ENCODE measurements at regions not wholly inside any gene's neighbourhood (a gene's known extent, or its start where the extent isn't known, plus 50 kb on each side); places are given as distances from the start of the nearest gene placed in this dataset.

DNA sequence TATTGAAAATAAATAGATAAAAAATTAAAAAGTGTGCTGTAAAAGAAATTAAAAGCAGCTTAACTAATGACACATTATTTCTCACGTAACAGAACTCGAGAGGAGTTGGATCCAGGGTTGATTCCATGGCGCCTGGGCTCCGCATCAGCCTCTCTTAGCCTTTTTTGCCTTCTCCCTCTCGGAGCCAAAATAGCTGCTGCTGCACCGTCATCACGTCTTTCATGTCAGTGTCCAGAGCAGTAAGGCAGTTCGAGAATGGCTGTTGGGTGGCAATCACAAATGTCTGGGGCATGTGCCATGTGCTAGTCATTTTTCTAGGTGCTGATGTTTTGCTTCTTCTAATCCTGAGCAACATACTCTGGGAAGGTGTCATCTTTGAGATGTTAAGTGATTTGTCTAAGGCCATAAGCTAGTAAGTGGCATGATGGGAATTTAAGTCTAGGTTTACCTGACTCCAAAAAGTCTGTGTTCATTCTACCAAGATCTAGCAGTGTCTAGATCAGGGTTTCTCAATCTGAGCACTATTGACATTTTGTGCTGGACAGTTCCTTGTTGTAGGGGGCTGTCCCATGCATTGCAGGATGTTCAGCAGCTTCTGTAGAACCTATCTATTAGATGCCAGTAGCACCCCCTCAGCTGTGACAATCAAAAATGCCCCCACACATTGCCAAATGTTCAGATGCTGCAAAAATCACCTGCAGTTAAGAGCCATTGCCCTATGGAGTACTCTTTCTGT, 280.4 kb downstream of the HAPSTR1 start (continued):
- TF ChIP-seq, protein P1, sequence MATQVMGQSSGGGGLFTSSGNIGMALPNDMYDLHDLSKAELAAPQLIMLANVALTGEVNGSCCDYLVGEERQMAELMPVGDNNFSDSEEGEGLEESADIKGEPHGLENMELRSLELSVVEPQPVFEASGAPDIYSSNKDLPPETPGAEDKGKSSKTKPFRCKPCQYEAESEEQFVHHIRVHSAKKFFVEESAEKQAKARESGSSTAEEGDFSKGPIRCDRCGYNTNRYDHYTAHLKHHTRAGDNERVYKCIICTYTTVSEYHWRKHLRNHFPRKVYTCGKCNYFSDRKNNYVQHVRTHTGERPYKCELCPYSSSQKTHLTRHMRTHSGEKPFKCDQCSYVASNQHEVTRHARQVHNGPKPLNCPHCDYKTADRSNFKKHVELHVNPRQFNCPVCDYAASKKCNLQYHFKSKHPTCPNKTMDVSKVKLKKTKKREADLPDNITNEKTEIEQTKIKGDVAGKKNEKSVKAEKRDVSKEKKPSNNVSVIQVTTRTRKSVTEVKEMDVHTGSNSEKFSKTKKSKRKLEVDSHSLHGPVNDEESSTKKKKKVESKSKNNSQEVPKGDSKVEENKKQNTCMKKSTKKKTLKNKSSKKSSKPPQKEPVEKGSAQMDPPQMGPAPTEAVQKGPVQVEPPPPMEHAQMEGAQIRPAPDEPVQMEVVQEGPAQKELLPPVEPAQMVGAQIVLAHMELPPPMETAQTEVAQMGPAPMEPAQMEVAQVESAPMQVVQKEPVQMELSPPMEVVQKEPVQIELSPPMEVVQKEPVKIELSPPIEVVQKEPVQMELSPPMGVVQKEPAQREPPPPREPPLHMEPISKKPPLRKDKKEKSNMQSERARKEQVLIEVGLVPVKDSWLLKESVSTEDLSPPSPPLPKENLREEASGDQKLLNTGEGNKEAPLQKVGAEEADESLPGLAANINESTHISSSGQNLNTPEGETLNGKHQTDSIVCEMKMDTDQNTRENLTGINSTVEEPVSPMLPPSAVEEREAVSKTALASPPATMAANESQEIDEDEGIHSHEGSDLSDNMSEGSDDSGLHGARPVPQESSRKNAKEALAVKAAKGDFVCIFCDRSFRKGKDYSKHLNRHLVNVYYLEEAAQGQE (IDR thresholded peaks at IDR 0.05; ENCODE audit: unreplicated experiment): peak; percentile 46

DNA sequence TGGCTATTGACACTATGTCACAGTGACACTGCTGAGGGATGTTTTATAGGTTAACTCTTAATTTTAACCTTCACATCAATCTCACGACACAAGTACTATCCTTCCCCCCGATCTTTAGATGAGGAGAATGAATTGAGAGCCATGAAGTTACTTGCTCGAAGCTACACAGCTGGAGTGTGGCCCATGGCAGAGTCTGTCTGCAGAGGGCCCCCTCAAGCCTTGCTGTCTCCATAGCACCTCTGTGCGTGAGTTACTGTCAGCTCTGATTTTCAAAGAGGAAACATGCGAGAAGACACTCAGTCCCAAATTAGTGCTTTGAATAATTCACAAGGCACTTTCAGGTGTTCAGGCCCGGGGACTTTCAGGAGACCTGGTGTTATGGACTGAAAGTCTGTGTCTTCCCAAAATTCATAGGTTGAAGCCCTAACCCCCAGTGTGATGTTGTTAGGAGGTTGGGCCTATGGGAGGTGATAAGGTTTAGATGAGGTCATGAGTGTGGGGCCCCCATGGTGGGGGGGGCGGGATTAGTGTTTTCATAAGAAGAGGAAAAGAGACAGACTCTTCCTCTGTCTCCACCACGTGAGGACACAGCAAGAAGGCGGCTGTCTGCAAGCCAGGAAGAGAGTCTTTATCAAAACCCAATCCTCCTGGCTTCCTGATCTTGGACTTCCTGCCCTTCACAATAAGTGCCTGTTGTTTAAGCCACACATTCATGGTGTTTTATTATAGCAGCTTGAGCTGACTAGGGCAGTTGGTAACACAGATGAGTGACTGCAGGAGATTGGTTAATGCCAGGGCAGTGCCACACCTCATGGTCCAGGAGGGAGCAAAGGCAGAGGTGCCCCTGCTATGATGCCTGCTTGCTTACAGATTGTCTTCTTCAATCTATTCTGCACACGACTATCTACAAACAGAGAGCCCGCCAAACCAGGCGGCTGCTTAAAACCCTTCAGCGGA, 281.8 kb downstream of the HAPSTR1 start:
- peak; percentile 88 for ATAC-seq
- Histone ChIP-seq H3K4me3 (no peak overlapping the region), H3F3A (replicated peaks; ENCODE audit: low read depth) (no peaks in the 10 kb centered on the region), H3K9me2 (ENCODE audit: insufficient read depth) (peaks cover 2% of the 10 kb centered on the region; the same call in 1 of the 2 replicates), H3K4me2 (no peak overlapping the region), H3K4me1 (ENCODE audit: insufficient read depth) (no peaks in the 10 kb centered on the region; the same call in 1 of the 2 replicates), H3K36me3 (ENCODE audit: insufficient read depth) (no peaks in the 10 kb centered on the region), H2AFZ (peak overlapping the region; percentile 88), H4K20me1 (replicated peaks; ENCODE audit: insufficient read depth) (no peaks in the 10 kb centered on the region), H3K27ac (ENCODE audit: low read depth) (no peak overlapping the region), H3K79me2 (replicated peaks; ENCODE audit: insufficient read depth) (no peaks in the 10 kb centered on the region), H3K27me3 (ENCODE audit: insufficient read depth) (no peaks in the 10 kb centered on the region)
- Mint-ChIP-seq H3K27me3 (ENCODE audit: insufficient read depth, low read depth, poor library complexity) (peaks cover 2% of the 10 kb centered on the region), H3K9me3 (0 out of 3 replicates have a peak, but pooled peaks cover 4% of the 10 kb centered on the region), H3K27ac (no peak overlapping the region), H3K4me1 (peaks cover 21% of the 10 kb centered on the region), H3K36me3 (ENCODE audit: low read depth) (no peaks in the 10 kb centered on the region), H3K4me3 (no peak overlapping the region)
- DNase-seq (ENCODE audit: low spot score): peak; percentile 22
- TF ChIP-seq ZNF331 (CRISPR knock-in tag; IDR thresholded peaks at IDR 0.05; ENCODE audit: low read depth): no peak
- TF ChIP-seq, protein P2, sequence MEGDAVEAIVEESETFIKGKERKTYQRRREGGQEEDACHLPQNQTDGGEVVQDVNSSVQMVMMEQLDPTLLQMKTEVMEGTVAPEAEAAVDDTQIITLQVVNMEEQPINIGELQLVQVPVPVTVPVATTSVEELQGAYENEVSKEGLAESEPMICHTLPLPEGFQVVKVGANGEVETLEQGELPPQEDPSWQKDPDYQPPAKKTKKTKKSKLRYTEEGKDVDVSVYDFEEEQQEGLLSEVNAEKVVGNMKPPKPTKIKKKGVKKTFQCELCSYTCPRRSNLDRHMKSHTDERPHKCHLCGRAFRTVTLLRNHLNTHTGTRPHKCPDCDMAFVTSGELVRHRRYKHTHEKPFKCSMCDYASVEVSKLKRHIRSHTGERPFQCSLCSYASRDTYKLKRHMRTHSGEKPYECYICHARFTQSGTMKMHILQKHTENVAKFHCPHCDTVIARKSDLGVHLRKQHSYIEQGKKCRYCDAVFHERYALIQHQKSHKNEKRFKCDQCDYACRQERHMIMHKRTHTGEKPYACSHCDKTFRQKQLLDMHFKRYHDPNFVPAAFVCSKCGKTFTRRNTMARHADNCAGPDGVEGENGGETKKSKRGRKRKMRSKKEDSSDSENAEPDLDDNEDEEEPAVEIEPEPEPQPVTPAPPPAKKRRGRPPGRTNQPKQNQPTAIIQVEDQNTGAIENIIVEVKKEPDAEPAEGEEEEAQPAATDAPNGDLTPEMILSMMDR (conservative IDR thresholded peaks at IDR 0.05; ENCODE audit: low read depth in 2 of 2): peak in 1 of 2 experiments; percentile 65; a peak in 2 of 4 replicates

DNA sequence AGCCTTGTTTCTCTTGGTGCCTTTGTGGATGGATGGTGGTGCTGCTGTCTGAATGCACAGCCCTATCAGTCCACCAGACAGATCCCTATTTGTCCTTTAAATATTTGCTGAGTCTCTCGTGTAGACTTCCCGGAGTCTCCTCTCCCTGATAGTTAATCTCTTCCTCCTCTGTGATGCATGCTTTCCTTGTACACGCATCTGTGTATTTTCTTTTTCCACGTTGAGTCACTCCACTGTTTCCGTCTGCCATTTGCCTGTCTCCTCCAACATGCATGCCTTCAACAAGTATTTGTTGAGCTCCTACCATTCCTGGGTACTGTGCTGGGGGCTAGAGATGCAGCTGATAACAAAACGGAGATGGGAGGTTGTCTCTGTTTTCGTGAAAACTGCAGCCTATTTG, 282.6 kb downstream of the HAPSTR1 start:
- Mint-ChIP-seq H3K27me3 (ENCODE audit: insufficient read depth, low read depth, poor library complexity) (peaks cover 2% of the 10 kb centered on the region), H3K36me3 (ENCODE audit: low read depth) (no peaks in the 10 kb centered on the region), H3K4me3 (no peak overlapping the region), H3K9me3 (0 out of 3 replicates have a peak, but pooled peaks cover 4% of the 10 kb centered on the region), H3K4me1 (peaks cover 21% of the 10 kb centered on the region), H3K27ac (no peak overlapping the region)
- ATAC-seq (no peak), DNase-seq (ENCODE audit: low spot score) (no peak)
- no peaks in the 10 kb centered on the region for H4K20me1 ChIP-seq (replicated peaks; ENCODE audit: insufficient read depth)
- H3K27me3 ChIP-seq (ENCODE audit: insufficient read depth): no peaks in the 10 kb centered on the region
- H3K4me3 ChIP-seq: no peak overlapping the region
- no peaks in the 10 kb centered on the region for H3K79me2 ChIP-seq (replicated peaks; ENCODE audit: insufficient read depth)
- no peak overlapping the region for H3K4me2 ChIP-seq
- no peaks in the 10 kb centered on the region for H3K36me3 ChIP-seq (ENCODE audit: insufficient read depth)
- TF ChIP-seq ZNF331 (CRISPR knock-in tag; IDR thresholded peaks at IDR 0.05; ENCODE audit: low read depth): no peak
- no peak for TF ChIP-seq POLR2AphosphoS5 (IDR thresholded peaks at IDR 0.05; ENCODE audit: low read depth)
- no peak for TF ChIP-seq JUNB (IDR thresholded peaks at IDR 0.05; ENCODE audit: unreplicated experiment)
- no peak for TF ChIP-seq ZNF114 (CRISPR knock-in tag; IDR thresholded peaks at IDR 0.05)
- TF ChIP-seq, protein P3, sequence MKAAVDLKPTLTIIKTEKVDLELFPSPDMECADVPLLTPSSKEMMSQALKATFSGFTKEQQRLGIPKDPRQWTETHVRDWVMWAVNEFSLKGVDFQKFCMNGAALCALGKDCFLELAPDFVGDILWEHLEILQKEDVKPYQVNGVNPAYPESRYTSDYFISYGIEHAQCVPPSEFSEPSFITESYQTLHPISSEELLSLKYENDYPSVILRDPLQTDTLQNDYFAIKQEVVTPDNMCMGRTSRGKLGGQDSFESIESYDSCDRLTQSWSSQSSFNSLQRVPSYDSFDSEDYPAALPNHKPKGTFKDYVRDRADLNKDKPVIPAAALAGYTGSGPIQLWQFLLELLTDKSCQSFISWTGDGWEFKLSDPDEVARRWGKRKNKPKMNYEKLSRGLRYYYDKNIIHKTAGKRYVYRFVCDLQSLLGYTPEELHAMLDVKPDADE (IDR thresholded peaks at IDR 0.05): no peak
- no peak for TF ChIP-seq CREB1 (CRISPR knock-in tag; IDR thresholded peaks at IDR 0.05; ENCODE audit: low read depth)
- TF ChIP-seq STAT1 (IDR thresholded peaks at IDR 0.05; ENCODE audit: unreplicated experiment): no peak
- TF ChIP-seq EZH2 (IDR thresholded peaks at IDR 0.05; ENCODE audit: low read depth, unreplicated experiment): no peak
- TF ChIP-seq, protein P2 (conservative IDR thresholded peaks at IDR 0.05; ENCODE audit: low read depth in 2 of 2): no peak
- peak overlapping the region; percentile 66; the same call in 1 of the 2 replicates for H2AFZ ChIP-seq
- H3K4me1 ChIP-seq (ENCODE audit: insufficient read depth): no peaks in the 10 kb centered on the region; the same call in 1 of the 2 replicates
- no peaks in the 10 kb centered on the region for H3F3A ChIP-seq (replicated peaks; ENCODE audit: low read depth)
- peaks cover 2% of the 10 kb centered on the region; the same call in 1 of the 2 replicates for H3K9me2 ChIP-seq (ENCODE audit: insufficient read depth)
- no peak overlapping the region for H3K27ac ChIP-seq (ENCODE audit: low read depth)
